GM18907 (cell line): ENCODE measurements at regions not wholly inside any gene's neighbourhood (a gene's known extent, or its start where the extent isn't known, plus 50 kb on each side); places are given as distances from the start of the nearest gene placed in this dataset.
"Not testable (repeated sequence)": the region's sequence is repeated elsewhere in the genome, so short reads cannot be mapped to it uniquely, and the experiment has no call there.

Source experiments
- ATAC-seq: cut with Tn5 transposase; IDR thresholded peaks from one replicate; pipeline ENCODE4 v1.9.1; 2021; ENCODE audit warnings: mild to moderate bottlenecking, moderate library complexity; ENCODE audit not compliant: unreplicated experiment

DNA sequence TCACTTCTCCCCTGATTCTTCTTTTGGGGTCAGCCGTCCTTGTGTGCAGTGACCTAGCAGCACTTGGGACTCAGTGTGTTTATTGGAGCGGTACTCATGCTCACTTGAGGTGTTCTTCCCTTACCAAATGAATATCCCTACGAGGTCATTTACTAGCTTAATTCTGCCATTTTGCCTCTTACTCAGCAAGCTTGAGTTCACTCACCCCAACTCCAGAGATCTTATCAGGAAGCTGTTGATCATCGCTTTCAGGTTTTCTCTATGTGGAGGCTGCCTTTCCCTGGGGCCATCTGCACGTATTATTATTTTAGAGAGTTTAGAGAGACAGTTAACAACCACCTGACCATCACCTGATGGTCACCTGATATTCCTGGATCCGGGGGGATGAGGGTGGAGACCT lies 1466.0 kb upstream of the GOT2 start:
- no peak for ATAC-seq

GRCh38 chr16:60199150-60199549 lies 1465.0 kb upstream of the GOT2 start:
- no peak for ATAC-seq

GRCh38 chr16:60181536-60181935 lies 1447.4 kb upstream of the GOT2 start:
- ATAC-seq = no peak

- ATAC-seq = no peak
Observed at GRCh38 chr16:60180609-60181008, 1446.5 kb upstream of the GOT2 start.

DNA sequence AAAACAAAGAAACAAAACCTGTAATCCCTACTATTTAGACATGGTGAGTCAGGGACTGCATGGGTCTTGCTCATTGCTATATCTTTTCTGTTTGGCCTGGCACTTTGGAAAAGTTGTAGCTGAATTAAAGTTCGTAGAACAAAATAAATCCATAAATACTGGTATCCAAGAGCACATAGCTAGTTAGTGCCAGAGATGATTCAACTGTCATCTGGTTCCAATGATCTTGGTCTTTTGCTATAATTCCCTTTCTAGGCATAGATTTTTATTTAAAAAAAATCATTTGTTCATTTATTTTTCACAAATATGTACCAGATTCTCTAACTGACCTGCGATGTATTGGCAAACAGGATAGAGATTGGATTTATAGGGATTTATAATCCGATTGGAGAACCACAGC lies 1436.1 kb upstream of the GOT2 start:
- ATAC-seq = no peak

GRCh38 chr16:60166111-60166510 lies 1432.0 kb upstream of the GOT2 start:
- no peak for ATAC-seq

GRCh38 chr16:60151987-60152386 lies 1417.9 kb upstream of the GOT2 start:
- no peak for ATAC-seq

GRCh38 chr16:60150907-60151306 lies 1416.8 kb upstream of the GOT2 start:
- ATAC-seq = no peak

DNA sequence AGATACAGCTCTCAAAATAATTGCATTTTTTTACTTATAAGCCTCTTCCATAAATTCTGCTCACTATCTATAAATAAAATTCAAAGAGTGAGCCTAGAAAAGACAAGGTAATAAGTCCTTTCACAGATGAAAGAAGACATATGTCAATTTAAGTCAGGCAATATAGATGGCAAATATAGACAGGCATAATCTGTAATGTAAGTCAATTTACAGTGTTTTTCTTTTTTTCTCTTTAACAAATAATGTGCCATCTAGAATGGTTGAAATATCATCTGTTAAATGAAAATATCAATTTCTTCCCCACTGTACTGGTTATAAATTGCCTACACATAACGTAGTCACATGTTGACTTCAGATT lies 1409.2 kb upstream of the GOT2 start:
- ATAC-seq = no peak

DNA sequence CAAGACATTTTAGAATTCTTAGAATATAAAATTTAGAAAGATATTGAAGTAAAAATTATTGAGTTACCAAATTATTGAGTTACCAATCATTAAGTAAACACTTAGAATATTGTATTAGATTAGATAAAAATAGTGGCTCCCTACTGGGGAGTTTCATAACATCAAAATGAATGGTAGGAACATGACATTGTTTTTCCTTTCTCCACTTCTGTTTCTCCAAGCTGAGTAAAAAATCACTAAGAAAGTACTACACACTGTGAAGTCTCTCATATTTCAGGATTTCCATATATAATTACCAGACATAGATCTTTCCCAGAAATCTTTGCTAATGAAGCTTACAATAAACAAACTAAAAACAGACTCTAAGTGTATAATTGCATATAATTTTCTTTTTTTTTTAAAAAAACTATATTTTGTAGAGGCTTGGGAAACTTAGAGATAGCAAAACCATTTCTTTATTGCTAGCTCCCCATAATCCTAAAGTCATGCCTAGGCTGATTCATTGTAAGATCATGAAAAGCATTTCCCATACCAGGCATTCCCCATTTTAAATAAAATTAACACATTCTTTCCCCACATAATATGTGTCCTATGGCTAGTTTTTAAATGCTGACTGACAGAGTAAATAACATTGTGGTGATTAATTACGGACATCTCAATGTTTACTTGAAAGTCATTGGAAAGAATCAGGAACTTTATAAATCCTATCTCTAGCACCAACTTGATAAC lies 1408.7 kb upstream of the GOT2 start:
- ATAC-seq = no peak

GRCh38 chr16:60137891-60138290 lies 1403.8 kb upstream of the GOT2 start:
- ATAC-seq = no peak

GRCh38 chr16:60127196-60127595 lies 1393.1 kb upstream of the GOT2 start:
- no peak for ATAC-seq

DNA sequence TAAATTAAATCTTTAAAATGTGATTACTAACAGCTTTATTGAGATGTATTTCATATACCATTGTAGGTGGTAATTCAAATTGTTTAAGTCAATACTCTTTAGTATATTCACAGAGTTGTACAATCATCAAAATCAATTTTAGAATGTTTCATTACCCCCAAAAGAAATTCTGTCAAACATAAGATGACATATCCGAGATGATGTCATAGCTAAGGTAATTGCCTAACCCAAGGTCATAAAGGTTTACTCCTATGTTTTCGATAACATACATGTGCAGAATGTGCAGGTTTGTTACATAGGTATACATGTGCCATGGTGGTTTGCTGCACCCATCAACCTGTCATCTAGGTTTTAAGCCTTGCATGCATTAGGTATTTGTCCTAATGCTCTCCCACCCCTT lies 1392.0 kb upstream of the GOT2 start:
- not testable (repeated sequence) for ATAC-seq

GRCh38 chr16:60123392-60124023 lies 1389.4 kb upstream of the GOT2 start:
- ATAC-seq = no peak

- no peak for ATAC-seq
Observed at GRCh38 chr16:60120586-60120985, 1386.5 kb upstream of the GOT2 start.

DNA sequence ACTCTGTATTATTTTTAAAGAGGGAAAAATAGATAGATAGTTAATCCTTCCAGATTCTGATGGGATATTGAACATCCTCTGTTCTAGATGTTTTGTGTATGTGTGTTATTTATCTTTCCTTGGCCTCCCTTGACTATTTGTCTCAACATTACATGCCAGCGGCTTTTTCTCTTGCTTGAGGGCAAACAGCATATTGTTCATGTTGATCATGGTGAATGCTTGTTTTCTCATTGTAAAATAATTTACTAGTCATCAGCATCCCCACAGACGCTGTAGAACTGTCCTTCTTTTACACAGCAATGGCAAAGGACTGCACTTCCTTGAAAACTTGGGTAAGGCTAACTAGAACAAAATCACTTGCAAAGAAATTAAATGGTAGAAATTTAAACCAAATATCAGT lies 1376.4 kb upstream of the GOT2 start:
- ATAC-seq = no peak

DNA sequence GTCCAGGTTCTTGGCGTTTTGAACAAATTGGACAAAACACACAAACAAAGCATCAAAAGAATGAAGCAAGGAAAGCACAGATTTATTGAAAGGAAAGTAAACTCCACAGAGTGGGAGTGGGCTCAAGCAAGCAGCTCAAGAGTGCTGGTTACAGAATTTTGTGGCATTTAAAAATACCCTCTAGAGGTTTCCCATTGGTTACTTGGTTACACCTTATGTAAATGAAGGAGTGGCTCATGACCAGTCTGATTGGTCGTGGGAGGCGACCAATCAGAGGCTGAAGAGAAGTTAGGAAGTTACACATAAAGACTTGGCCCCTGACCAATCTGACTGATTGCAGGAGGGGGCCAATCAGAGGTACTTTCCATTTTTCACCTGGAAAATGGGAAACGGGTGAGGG lies 1373.8 kb upstream of the GOT2 start:
- no peak for ATAC-seq

- no peak for ATAC-seq
Observed at GRCh38 chr16:60107437-60107836, 1373.3 kb upstream of the GOT2 start.

- ATAC-seq = no peak
Observed at GRCh38 chr16:60100371-60100770, 1366.3 kb upstream of the GOT2 start.

DNA sequence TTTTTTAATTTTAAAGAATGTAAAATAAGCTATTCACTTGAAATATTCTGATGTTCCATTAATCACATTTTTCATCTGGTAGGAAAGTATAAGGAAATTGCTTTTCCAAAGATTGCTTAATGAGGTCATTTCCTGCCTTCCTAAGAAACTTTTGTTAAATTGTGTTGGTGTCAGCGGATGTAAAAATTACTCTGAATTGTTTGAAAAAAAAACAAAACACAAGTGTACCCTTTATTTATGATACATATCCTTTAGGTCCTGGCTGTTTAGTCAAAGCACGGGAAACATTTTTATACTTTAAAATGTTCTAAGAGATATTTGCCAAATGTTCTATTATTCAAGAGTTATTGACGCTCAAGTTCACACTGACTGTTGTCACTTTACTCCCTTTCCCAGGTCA lies 1357.4 kb upstream of the GOT2 start:
- no peak for ATAC-seq

- no peak for ATAC-seq
Observed at GRCh38 chr16:60091071-60091470, 1357.0 kb upstream of the GOT2 start.

DNA sequence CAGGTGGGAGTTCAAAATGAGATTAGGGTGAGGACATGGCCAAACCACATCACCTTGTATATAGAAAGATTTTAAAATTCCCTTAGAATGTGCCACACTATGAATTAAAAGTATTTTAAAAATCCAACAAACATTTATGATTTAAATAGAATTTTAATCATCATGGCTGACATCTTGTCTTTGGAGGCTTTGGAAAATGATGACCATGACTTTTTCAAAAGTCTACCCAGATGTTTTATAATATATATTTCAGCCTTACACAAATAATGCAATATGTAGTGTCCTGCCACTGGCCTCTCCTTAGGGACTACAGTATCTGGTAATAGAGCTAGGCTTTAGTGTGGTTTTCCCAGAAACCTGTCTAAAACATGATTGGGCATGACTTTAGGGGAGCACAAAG lies 1353.4 kb upstream of the GOT2 start:
- no peak for ATAC-seq

DNA sequence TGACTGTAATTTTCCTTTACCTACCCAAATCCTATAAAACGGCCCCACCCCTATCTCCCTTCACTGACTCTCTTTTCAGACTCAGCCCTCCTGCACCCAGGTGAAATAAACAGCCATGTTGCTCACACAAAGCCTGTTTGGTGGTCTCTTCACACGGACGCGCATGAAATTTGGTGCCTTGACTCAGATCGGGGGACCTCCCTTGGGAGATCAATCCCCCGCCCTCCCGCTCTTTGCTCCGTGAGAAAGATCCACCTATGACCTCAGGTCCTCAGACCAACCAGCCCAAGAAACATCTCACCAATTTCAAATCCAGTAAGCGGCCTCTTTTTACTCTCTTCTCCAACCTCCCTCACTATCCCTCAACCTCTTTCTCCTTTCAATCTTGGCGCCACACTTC lies 1344.7 kb upstream of the GOT2 start:
- not testable (repeated sequence) for ATAC-seq
